GM18502 (cell line): ENCODE measurements at regions not wholly inside any gene's neighbourhood (a gene's known extent, or its start where the extent isn't known, plus 50 kb on each side); places are given as distances from the start of the nearest gene placed in this dataset.
"Not testable (repeated sequence)": the region's sequence is repeated elsewhere in the genome, so short reads cannot be mapped to it uniquely, and the experiment has no call there.

ENCODE experiments used
- ATAC-seq: cut with Tn5 transposase; IDR thresholded peaks from one replicate; pipeline ENCODE4 v1.9.1; 2021; ENCODE audit warnings: mild to moderate bottlenecking; ENCODE audit not compliant: unreplicated experiment, poor library complexity

DNA sequence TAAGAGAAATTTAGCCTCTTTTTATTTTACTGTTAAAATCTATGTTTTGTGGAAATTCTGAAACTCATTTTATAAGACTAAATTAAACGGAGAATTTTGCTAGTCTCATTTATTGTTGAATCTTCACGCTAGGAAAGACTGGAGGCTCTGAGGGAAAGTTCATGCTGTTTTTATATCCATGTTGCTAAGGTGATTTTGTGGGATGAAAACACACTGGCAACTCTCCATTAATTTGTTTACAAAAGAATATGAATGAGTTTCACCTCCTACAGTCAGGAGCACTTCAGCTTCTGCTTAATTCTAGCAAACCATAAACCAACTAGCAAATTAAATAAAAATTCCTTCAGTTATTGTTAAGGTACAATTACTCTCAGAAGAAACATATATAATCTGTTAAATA is 195.4 kb downstream of the RAP2B start:
- no peak for ATAC-seq

DNA sequence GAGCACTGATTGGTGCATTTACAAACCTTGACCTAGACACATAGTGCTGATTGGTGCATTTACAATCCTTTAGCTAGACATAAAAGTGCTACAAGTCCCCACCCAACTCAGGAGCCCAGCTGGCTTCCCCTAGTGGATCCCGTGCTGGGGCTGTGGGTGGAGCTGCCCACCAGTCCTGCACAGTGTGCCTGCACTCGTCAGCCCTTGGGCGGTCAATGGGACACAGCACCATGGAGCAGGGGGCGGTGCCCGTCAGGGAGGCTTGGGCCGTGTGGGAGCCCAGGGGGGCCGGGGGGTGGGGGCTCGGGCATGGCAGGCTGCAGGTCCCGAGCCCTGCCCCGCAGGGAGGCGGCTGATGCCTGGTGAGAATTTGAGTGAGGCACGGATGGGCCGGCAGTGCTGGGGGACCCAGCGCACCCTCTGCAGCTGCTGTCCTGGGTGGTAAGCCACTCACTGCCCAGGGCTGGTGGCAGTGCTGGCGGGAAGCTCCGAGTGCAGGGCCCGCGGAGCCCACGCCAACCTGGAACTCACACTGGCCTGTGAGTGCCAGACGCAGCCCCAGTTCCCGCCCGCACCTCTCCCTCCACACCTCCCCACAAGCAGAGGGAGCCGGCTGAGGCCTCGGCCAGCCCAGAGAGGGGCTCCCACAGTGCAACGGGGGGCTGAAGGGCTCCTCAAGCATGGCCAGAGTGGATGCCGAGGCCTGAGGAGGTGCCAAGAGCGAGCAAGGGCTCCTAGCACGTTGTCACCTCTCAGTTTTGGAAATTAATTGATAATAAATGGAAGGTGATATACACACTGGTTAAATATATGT is 207.7 kb downstream of the RAP2B start:
- ATAC-seq = no peak

GRCh38 chr3:153370680-153371079 is 208.7 kb downstream of the RAP2B start:
- ATAC-seq = no peak

GRCh38 chr3:153372326-153372725 is 210.3 kb downstream of the RAP2B start:
- no peak for ATAC-seq

DNA sequence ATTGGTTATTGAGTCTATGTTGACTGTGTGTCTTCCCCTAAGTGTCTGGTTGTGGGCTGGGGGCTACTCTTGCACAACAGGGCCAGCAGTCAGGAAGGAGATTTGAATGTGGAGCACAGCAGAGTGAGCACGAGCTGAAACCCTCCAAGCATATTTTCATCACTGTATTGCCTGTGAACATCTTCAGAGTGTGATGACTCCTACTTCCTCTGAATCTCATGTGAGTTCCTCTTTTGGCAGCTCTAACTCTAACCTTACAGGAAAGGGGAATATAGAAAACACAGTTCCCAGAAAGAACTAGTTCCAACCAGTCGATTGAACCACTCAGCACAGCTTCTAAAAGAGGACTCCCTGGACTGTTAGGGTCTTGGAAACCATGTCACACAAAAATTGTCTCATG is 211.6 kb downstream of the RAP2B start:
- ATAC-seq = peak; percentile 87

DNA sequence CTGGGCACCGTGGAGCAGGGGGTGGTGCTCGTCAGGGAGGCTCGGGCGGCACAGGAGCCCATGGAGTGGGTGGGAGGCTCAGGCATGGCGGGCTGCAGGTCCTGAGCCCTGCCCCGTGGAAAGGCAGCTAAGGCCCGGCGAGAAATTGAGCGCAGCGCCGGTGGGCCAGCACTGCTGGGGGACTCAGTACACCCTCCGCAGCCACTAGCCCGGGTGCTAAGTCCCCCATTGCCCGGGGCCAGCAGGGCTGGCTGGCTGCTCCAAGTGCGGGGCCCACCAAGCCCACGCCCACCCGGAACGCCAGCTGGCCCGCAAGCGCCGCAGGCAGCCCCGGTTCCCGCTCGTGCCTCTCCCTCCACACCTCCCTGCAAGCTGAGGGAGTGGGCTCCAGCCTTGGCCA is 216.3 kb downstream of the RAP2B start:
- not testable (repeated sequence) for ATAC-seq

DNA sequence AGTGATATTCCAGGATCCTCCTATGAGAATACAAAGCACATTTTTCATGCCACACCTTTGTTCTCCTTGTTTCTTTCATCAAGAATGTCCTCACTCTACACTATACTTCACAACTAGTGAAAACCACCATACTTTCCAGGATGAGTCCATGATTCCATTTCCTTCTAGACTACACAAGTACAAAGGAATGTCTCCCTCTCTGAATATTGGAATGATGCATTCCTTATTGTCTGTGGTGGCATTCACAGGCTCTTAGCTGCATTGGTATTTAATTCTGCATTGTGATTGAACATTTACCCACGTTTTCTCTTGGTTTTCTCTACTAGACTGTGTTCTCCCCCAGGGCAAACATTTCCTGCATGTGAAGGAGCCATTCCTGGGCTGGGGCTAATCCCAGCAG is 217.5 kb downstream of the RAP2B start:
- ATAC-seq = no peak

GRCh38 chr3:153385343-153385742 is 223.3 kb downstream of the RAP2B start:
- ATAC-seq = no peak

DNA sequence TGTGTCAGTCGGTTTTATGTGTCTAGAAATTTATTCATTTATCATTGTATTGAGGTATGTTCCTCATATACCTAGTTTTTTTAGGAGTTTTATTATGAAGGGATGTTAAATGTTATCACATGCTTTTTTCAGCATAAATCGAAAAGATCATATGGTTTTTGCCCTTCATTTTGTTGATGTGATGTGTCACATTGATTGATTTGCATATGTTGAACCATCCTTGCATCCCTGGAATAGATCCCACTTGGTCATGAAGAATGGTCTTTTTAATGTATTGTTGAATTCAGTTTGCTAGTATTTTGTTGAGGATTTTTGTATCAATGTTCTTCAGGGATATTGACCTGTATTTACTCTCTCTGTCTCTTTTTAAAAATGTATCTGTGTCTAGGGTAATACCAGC is 230.3 kb downstream of the RAP2B start:
- ATAC-seq = no peak

DNA sequence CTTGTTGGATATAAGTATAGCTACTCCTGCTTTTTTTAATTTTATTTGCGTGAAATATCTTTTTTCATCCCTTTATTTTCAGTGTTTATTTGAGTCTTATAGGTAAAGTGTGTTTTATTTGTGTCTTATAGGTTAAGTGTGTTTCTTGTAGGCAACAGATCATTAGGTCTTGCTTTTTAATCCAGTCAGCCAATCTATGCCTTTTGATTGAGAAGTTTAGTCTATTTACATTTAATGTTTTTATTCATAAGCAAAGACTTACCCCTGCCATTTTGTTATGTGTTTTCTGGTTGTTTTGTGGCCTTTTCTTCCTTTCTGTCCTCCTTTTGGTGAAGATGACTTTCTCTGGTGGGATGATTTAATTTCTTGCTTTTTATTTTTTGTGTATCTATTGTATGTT is 232.0 kb downstream of the RAP2B start:
- no peak for ATAC-seq

GRCh38 chr3:153396581-153396980 is 234.6 kb downstream of the RAP2B start:
- ATAC-seq = no peak

DNA sequence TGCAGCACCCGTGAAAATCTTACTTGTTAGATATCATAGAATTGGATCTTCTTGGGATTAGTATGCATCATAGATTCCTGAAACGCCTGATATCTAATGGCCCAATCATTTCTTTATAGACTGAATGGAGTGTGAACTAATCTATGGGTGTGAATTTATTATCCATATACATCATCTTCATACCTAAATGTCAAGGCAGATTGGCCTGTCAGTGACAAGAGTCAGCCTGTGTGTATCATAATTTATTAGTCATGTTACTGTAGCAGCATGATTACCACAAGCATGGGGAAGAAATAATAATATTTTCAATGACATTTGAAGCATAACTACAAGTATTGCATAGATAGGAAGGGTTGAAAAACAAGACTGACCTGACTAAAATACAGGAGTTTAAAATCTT is 235.8 kb downstream of the RAP2B start:
- ATAC-seq = no peak

- ATAC-seq = peak; percentile 95
Measured at GRCh38 chr3:153399636-153400035, 237.6 kb downstream of the RAP2B start.

DNA sequence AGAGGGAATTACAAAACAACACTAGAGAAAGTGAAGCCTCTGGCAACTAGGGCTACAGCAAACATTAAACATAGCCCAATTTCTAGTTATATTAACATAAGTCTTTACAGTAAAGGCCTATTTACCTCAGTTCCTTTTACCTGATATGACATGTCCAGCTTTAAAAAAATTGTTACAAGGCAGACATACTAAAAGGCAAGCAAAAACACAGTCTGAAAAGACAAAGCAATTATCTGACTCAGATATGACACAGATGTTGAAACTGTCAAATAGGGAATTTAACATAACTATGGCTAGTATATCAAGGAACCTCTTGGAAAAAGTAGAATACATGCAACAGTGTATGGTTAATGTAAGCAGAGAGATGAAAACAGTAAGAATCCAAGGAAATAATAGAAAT is 238.6 kb downstream of the RAP2B start:
- ATAC-seq = no peak

- ATAC-seq = no peak
Measured at GRCh38 chr3:153404157-153404556, 242.1 kb downstream of the RAP2B start.

- ATAC-seq = not testable (repeated sequence)
Measured at GRCh38 chr3:153405320-153405719, 243.3 kb downstream of the RAP2B start.

- ATAC-seq = no peak
Measured at GRCh38 chr3:153410517-153410916, 248.5 kb downstream of the RAP2B start.

GRCh38 chr3:153414982-153415381 is 253.0 kb downstream of the RAP2B start:
- no peak for ATAC-seq

DNA sequence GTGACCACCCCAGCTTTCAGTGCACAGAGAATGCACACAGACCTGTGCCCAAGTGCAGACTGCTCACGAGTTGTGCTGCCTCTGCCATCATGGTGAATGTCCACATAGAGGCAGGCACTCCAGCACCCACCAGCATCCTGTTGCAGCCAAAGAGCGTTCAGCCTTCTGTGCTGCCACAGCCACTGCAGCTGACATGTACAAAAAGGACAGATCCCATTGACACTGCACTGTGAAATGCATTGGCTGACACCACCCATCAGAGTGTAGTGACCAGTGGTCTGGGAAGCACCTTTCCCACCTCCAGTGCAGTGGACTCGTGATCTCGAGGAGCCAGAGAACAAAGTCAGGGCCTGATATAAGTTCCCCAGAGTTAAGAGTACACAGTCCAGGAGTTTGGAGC is 260.3 kb downstream of the RAP2B start:
- ATAC-seq = no peak

DNA sequence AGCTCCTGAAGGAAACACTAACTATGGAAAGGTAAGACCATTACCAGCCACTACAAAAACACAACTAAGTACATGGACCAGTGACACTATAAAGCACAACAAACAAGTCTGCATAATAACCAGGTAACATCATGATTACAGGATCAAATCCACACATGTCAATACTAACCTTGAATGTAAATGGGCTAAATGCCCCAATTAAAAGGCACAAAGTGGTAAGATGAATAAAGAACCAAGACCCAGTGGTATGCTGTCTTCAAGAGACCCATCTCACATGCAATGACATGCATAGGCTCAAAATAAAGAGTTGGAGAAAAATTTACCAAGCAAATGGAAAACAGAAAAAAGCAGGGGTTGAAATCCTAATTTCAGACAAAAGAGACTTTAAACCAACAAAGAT is 261.8 kb downstream of the RAP2B start:
- ATAC-seq = not testable (repeated sequence)

DNA sequence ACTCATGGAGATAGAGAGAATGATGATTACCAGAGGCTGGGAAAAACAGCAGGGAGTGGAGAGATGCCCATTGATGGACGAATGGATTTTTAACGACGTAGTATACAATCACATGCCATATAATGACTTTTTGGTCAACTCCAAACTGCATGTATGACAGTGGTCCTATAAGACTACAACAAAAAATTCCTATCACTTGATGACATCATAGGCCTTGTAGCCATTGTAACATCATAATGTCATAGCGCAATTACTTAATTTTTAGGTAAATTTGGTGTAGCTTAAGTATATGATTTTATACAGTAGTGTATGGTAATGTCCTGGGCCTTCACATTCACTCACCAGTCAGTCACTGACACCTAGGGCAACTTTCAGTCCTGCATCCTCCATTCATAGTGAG is 264.3 kb downstream of the RAP2B start:
- no peak for ATAC-seq

DNA sequence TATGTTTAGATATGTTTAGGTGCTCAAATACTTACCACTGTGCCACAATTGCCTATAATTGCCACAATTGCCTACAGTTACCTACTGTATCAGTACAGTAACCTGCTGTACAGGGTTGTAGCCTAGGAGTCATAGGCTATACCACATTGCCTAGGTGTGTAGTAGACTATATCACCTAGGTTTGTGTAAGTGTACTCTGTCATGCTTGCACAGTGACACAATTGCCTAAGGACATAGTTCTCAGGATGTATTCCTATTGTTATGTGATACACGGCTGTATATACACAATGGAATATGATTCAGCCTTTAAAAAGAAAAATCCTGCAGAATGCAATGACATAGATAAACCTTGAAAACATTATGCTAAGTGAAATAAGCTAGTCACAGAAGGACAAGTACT is 264.8 kb downstream of the RAP2B start:
- ATAC-seq = no peak
